Stimulated activated CD8-positive, alpha-beta memory T cell treated with anti-CD3 and anti-CD28 coated beads, Interleukin-7, amount 100 ng/mL, for 48 hours (primary cell): ENCODE measurements at regions not wholly inside any gene's neighbourhood (a gene's known extent, or its start where the extent isn't known, plus 50 kb on each side); places are given as distances from the start of the nearest gene placed in this dataset.

Experiments used
- DNase-seq, 2 donors: peaks; one replicate each; pipeline ENCODE4 v3.0.0-alpha.2; 2020; ENCODE audit warnings: low read depth in 1 of 2; ENCODE audit errors: extremely low read depth in 1 of 2

DNA sequence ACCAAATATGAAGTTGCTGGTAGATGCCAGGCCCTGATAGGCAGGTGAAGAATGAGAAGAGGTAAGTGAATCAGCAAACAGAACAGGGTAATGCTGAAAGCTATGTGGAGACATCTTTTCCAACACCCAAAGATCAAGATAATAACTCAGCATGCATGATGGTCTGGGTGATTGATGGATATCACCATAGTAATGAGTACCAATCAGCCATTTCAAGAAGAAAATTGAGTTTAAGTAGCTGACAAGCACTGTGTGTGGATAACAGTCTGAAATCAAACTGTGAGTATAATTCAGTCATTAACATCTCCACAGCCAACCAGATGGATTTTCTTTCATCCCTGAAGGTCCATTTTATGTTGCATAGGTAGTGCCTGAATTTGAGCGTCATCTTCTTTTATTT, 289.6 kb upstream of the SMIM31 start:
- DNase-seq: no peak

DNA sequence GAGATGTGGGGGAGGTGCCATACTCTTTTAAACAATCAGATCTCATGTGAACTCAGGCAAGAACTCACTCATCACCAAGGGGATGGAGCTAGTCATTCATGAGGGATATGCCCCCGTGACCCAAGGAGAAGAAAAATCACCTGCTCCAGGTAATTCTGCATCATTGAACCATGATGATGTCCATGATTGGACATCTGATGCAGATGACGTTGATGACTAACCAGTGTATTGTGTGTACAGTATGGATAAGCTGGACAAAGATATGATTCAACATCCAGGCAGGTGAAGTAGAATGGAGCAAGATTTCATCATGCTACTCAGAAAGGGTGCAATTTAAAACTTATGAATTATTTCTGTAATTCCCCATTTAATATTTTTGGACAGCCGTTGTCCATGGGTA, 286.4 kb upstream of the SMIM31 start:
- DNase-seq: no peak

DNA sequence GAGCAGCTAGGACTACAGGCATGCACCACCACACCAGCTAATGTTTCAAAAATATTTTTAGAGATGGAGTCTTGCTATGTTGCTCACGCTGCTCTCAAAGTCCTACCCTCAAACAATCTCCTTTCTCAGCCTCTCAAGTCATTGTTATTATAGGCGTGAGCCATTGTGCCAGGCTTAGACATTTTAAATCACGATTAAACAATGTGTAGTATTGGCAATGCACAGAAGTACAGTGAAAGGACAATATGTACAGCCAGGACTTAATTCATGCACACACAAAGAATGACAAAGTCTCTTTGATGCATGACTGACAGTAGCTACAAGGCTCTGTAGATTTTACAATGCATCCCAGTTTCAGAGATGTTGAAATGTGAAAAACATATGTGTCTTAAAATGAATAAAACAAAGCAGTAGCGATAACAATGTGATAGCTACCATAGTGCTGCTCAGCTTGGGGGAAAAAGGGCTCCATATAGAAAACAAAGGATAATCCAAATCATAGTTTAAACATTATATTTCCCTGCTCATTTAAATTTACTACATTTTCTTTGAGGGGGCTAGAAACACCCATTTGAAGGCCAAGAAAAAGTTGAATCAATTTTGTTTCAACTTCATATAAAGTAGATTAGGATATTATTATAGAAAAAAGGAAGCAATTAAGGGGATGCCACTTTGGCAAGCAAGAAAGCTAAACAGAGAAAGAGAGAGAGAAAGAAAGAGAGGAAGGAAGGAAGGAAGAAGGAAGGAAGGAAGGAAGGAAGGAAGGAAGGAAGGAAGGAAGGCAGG, 272.4 kb upstream of the SMIM31 start:
- no peak for DNase-seq

DNA sequence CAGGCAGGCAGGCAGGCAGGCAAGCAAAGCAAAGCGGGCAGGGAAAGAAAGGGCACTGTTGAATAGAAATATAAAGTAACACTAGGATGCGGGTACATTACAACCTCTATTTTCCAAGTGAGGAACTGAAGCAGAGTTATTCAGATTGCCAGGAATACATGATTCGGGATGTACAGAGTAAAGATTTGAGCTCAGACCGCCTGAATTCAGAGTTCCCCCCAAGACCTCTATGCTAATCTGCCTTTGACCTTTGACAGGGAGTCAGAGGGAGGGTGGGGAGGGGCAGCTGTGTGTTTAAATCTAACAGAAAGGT, 271.9 kb upstream of the SMIM31 start:
- no peak for DNase-seq

DNA sequence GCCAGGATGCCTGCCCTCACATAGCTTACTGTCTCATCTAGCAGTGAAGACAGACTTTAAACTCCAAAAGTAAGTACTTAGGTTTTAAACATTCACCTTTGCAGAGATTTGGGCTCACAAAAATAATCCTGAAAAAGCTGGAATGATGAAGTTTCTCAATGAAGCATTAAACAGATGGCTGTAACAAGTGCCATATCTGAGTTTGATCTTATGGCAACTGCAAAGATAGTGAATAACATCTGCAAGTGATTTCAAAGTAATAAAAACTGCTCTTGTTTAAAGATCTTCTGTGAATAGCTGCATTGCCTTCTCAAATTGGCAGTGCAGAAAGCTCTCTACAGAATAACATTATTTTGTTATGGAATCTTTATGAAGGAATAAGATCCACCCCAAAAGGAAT, 271.2 kb upstream of the SMIM31 start:
- DNase-seq: no peak

DNA sequence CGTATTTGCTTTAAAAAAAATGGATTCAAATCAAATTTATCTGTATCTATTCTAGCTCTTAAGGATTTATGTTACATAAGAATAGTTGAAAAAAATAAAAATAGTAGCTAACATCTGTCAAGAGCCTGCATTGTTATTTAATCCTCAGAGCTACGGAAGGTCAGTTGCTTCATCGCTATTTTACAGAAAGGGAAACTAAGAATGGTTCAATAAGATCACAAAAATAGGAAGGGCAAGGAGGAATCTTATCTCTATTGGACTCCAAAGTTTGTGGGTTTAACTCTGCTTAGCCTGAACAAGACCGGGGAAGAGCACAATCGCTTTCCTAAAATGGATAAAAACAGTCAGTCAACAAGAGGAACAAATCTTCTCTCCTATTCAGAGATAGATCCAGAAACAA, 270.2 kb upstream of the SMIM31 start:
- no peak for DNase-seq

DNA sequence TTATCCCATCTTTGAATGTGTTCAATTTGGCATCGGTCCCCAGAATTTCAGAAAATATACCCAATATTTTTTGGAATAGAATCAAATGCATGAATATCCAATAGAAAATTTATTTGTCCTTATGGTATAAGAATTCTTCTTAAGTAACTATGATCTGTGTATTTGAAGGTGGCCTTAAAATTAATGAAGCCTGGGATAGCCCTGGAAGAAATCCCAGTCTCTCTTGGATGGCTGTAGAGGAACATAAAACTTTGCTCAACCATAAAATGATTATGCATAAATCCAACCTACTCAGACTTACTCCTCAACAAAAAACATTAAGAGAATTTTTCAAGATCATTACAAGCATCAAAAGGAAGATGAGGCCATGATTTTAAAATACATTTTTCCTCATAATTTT, 269.4 kb upstream of the SMIM31 start:
- DNase-seq: no peak

DNA sequence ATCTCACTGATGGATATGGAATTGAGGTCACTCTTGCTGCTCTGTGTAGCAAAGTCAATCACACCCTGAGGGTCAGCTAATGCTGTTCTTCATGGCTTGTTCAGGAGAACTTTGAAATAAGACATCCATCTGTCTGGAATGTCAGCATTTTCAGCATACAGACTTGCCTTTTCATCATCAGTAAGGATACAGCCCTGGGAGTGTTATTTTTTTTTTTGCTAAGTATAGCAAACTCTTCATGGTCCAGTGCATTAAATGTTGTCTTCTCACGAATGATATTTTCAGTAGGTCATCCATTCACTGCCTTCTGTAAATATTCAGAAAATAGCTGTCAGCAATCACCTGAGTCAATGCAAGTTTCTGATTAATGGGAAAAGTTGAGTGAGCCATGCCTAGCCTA, 268.8 kb upstream of the SMIM31 start:
- DNase-seq: no peak

DNA sequence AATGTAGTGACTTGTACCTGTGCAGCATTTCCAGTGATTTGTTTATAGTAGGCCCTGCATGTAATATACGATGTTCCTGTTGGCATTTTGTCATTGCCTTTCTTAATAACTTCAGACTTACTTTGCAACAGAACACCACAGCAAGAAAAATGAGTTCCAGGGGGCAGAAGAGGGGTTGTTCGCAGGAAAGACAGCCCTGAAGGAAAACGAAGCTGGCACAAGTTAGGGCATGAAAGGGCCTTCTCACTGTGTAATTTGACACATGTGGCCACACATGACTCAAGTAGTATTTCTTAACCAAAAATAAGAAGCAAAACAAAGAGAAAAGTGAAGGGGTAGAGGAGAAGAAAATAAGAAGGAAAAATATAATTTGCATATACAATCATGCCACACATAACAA, 265.8 kb upstream of the SMIM31 start:
- no peak for DNase-seq

DNA sequence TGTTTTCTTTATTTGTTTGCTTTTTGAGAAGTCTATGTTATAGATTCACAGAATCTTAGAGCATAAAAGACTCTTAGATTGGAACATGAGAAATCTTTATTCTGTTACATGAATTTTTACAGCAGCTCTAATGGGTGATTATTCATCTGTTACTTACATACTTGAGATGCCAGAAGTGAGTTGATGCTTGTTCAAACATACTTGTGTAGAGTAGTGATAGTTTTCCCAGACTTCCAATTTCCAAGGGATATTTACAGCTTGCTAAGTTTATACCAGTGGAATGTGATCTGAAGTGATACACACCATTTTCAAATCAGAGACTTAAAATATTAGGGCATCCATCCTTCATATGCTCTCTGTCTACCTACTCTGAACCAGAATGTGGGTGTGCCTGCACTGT, 252.9 kb upstream of the SMIM31 start:
- no peak for DNase-seq

DNA sequence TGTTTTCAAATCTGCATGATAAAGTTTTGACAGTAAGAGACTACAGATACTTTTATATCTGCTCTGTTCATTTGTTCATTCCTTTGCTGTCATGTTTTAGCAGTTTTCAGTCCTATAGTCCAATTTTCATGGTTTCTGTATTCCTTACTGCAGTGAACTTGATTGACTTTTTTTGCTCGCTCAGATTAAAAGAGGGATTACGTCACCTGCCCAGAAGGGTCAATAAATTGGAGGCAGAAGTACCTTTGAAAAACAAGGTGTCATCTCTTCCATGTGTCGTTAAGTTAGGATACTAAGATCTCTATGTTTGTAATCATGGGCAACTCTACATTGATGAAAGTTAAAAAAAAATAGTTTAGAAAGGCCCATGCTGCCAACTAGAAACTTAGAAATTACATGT, 250.1 kb upstream of the SMIM31 start:
- no peak for DNase-seq

DNA sequence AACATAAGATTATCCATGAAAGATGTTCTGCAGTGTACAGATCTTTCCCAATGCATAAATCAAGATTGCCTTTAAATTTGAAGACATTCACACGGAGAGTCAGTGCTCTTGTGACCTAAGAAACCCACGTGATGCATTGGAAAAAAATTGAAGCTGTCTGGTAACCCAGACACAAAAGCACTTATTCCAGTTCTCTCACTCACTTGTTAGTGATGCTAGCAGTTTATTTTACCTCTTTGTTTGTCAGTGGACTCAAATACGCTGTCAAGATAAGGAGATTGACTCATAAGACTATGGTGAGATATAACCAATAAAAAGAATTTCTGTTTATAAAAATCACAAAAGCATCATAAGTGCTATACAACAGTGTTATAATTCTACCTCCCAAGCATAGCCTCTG, 245.8 kb upstream of the SMIM31 start:
- no peak for DNase-seq

DNA sequence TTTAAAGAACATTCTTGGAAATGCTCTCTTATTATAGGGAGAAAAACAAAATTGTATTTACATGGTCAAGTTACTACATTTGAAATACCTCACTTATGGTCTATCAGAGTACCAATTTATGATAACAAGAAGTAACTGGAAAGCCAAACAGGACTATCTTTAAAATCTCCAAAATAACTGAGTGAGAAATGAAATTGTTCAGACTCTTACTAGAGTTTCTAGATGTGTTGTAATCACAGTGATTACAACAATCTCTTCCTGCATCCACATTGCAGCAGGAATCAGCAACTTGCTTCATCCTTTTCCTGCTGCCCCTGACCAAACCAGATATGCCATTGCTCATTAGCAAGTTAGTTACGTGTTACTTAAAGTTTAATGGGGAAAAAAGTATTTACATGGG, 245.2 kb upstream of the SMIM31 start:
- DNase-seq: no peak

DNA sequence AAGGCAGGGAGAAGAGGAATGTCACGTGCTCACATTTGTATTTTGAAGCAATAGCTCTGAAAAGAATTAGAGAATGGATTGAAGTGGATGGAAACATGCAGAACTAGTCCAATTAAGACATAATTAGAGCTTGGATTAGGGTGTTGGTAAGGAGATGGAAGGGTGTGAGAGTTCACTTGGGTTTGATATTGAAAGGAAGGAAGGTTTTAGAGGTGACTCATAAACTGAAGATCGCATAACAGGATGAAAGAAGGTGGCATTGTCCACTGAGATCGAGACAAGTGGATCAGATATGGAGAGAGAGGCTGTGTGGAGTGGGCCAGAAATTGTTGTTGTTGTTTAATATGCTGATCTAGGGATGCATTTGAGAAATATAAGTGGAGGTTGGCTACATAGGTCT, 244.0 kb upstream of the SMIM31 start:
- no peak for DNase-seq

DNA sequence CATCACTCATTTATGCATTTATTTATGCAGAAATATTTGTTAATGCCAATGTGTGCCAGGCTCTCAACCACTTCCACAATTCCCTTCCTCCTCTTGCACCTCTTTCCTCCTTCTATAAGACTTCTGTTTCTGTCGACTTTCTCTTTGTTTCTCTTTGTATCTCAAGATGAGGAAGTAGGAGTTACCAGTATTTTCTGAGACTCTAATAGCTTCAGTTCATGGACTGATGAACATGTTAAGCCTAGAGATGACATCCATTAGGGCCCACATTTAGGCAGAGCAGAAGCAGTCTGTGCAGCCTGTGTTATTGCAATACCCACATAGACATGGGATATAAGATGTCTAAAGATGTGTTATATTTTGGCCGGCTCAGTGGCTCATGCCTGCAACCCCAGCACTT, 241.8 kb upstream of the SMIM31 start:
- no peak for DNase-seq

DNA sequence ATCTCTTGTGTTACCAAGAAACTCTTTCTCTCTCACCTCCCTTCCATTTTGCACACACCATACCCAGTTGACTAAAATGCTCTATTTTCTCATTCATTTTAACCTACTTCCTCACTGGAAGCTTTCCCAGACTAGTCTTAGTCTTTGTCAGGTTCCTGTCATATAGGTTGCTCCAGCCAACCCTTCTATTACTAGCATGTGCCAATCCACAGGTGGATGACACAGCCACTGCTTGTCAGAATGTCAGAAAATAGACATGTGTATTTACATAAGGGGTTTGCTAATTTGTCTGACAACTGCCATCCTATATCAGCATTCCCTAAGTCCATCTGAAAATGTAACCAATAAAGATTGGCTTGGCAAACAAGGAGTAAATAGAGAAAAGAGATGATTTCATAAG, 239.2 kb upstream of the SMIM31 start:
- no peak for DNase-seq

DNA sequence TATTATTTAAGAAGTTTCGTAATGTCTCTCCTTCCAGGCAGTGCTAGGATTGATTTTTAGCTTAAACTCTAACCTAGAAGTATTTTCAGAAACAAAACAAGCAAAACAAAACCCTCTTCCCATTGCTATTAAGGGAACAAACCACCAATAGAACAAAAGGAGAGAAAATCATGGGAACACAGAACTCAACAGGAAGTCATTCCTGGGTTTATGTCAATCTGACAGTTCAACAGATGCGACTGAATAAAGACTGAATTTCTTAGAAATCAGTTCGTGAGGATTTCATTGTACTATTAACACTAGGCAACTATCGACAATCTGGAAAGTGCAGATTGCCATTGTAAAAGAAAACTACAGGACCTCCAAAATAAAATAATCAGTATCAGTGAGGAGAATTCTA, 229.1 kb upstream of the SMIM31 start:
- DNase-seq: no peak

DNA sequence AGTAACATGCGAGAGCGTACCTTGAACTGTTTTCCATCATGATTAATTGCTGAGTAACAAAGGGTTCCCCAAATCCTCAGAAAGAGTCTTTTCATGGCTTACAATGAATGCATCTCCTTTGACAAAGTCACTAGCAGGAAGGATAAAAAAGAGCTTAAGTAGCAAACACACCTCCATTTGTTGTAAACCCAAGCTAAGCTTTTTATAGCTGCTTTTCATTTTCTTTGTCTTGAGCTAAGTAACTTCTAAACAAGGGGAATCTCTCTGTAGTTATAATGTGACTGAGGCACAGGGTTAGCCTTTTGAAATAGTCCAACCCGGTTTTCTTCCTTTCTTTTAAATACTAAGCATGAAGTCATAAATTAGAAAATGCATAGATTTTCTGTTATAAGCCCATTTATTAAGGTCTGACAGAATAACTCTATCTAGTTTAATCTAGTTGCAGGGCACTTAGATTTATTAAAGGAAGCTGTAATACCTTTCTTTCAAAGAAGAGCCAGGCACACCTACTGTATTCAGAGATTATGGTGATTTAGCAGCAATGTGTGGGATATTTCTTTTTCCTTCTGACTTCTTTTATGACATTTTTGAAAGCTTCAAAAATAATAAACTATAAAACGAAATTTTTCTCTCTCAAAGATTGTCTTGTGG, 226.9 kb upstream of the SMIM31 start:
- DNase-seq: no peak

DNA sequence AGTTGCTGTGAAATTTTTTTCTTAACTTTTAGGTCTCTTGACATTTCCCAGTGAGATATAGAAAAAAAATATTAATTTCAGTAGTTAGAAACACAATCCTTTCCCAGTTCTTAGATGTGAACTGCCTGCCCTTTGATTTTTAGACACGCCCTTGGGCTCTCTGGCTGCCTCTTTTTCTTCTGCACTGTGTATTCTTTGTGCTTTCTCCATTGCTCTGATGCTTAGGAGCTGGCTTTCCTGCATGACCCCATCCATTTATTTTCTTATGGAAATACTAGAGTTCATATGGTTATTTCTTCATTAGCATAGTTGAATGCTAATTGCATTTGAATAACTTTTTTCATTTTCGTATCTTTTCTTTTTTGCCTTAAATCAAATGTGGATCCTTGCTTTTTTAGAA, 224.9 kb upstream of the SMIM31 start:
- no peak for DNase-seq

DNA sequence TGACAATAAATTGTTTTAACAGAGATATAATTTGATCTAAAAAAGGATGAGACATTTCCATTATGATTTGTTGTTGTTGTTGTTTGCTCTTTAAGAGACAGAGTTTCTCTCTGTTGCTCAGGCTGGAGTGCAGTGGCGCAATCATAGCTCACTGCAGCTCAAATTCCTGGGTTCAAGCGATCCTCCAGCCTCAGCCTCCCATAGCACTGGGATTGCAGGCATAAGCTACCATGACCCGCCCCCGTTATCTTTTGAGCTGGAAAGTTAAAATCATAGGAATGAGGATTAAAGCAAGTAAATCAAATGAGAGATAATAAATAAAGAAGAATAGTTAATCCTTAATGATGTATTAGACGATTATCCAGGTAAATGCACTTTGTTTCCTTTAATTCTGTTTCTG, 224.4 kb upstream of the SMIM31 start:
- no peak for DNase-seq

DNA sequence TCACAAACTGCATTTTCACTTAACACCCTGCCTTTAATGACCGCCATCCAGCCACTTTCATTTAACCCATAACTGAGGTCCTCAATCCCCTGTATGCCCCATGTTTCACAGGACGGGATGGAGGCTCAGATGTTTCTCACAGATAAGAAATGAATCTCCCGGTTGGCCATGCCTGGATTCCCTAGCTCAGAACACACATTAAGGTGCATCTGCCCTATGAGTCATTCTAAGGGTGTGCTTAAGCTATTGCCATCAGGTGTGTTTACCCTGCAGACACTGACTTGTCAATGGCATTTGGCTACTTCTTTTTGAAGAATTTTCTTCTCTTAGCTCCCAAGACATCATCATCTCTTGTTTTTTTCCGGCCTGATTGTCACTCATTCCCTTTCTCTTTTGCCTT, 222.6 kb upstream of the SMIM31 start:
- DNase-seq: no peak

DNA sequence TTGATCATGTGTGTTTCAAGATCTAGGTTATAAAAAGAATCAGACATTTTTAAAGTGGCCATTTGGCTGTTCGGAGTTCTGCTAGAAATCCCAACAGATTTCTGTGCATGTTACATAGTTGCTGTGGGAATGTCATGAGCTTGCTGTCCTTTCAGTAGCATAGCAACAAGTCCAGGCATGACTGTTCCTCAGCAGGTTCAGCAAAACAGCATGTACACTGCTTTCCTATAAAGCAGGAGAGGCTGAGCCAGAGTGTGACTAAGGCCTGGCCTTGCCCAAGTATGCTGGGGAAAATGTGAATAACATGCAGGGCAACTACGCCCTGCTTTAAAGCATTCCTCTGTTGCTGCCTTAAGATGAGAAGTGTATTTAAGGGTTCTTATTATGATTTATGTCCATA, 217.1 kb upstream of the SMIM31 start:
- DNase-seq: no peak

DNA sequence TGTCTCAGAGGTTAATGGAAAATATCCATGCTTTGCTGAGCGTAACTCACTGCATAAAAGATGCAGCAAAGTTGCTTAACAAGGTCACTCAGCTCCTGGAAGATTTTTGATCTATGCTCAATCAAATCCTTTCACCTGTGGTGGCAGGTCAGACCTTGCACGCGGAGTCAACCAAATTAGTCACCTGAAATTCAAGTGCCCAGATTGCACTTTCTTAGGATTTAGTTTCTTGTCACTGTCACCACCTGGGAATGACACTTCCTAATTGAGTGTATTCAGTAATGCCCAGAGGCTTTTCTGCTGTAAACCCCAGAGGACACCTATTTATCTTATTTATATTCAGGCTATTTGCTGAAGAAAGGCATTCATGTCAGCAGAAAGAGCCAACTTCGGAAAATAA, 215.8 kb upstream of the SMIM31 start:
- no peak for DNase-seq
